Panc1 (cell line): ENCODE measurements at regions not wholly inside any gene's neighbourhood (a gene's known extent, or its start where the extent isn't known, plus 50 kb on each side); places are given as distances from the start of the nearest gene placed in this dataset.

ENCODE experiments used
- ATAC-seq: fragments of 200-7000 bp; cut with Tn5 transposase; 2 replicates; pipeline ENCODE4 v1.9.1; 2020; ENCODE audit warnings: mild to moderate bottlenecking, moderate library complexity
- BruUV-seq: library from RNA; stranded (reverse); fragments of 400-500 nt; replicated peaks from 2 replicates; lab custom pipeline; 2021; lab: Mats Ljungman, UMichigan
- CTCF ChIA-PET: fragments of 300-600 bp; sonication (Branson Sonifier 250); formaldehyde crosslinking; loops from one replicate; lab custom pipeline; 2022; ENCODE audit warnings: antibody characterized with exemption; lab: Charles Lee
- POLR2A ChIA-PET: fragments of 300-600 bp; sonication (Branson Sonifier 250); formaldehyde crosslinking; loops from one replicate; lab custom pipeline; 2022; ENCODE audit warnings: antibody characterized with exemption; lab: Charles Lee
- DNase-seq: peaks from one replicate; pipeline ENCODE4 v3.0.0-alpha.2; 2010; ENCODE audit warnings: low read depth, low spot score
- H3K27ac ChIP-seq: 2 replicates; pipeline ENCODE4 v1.5.1; 2011; ENCODE audit warnings: mild to moderate bottlenecking, low read length, inconsistent platforms
- H3K27me3 ChIP-seq: fragments of 200-500 bp; sonication (Bioruptor generic); 2 replicates; pipeline ENCODE4 v1.6.0; 2014; ENCODE audit warnings: low read length, inconsistent platforms; ENCODE audit not compliant: control insufficient read depth, insufficient read depth
- H3K36me3 ChIP-seq: fragments of 200-500 bp; sonication (Bioruptor generic); 2 replicates; pipeline ENCODE4 v1.5.1; 2014; ENCODE audit warnings: inconsistent platforms, mild to moderate bottlenecking, low read length, moderate library complexity; ENCODE audit not compliant: control insufficient read depth, insufficient read depth
- H3K4me1 ChIP-seq: 2 replicates; pipeline ENCODE4 v1.5.1; 2011; ENCODE audit warnings: inconsistent platforms, mild to moderate bottlenecking, low read length, moderate library complexity; ENCODE audit not compliant: control insufficient read depth, insufficient read depth
- H3K4me3 ChIP-seq, 2 experiments: 2 replicates each; pipeline ENCODE4 v1.5.1; 2011 to 2012; ENCODE audit warnings: low read depth in 2 of 2, low read length in 2 of 2, mild to moderate bottlenecking in 2 of 2, inconsistent platforms in 1 of 2, moderate library complexity in 1 of 2
- H3K9me3 ChIP-seq: fragments of 200-500 bp; sonication (Bioruptor generic); 2 replicates; pipeline ENCODE4 v1.5.1; 2014; ENCODE audit warnings: low read depth, mild to moderate bottlenecking, inconsistent platforms, low read length, moderate library complexity; ENCODE audit not compliant: control insufficient read depth, insufficient read depth
- CTCF ChIP-seq: fragments of 450-650 bp; IDR thresholded peaks from 2 replicates; pipeline ENCODE4 v1.5.1; 2017; ENCODE audit warnings: mild to moderate bottlenecking
- POLR2AphosphoS5 ChIP-seq: IDR thresholded peaks from 2 replicates; pipeline ENCODE4 v1.6.1; 2012; ENCODE audit warnings: mild to moderate bottlenecking, low read depth, low read length, moderate library complexity
- REST ChIP-seq, 2 experiments: IDR thresholded peaks; 2 replicates each; pipeline ENCODE4 v1.6.1; 2011 to 2012; ENCODE audit warnings: low read depth in 2 of 2, control low read depth in 1 of 2, low read length in 1 of 2, mild to moderate bottlenecking in 1 of 2, moderate library complexity in 1 of 2; ENCODE audit not compliant: insufficient read depth in 1 of 2
- SIN3A ChIP-seq: IDR thresholded peaks from 2 replicates; pipeline ENCODE4 v1.6.1; 2012; ENCODE audit warnings: low read depth, mild to moderate bottlenecking, low read length, moderate library complexity, borderline replicate concordance; ENCODE audit not compliant: insufficient read depth
- TCF7L2 ChIP-seq: IDR thresholded peaks from 2 replicates; pipeline ENCODE4 v1.6.1; 2011; ENCODE audit warnings: mild to moderate bottlenecking, low read depth, low read length, inconsistent platforms
- in situ Hi-C: cut with HindIII; loops from 2 replicates; pipeline ENCODE4 v1.10.0; 2016; ENCODE audit warnings: low sequenced_read_pairs, low pct_unique_long_range_greater_than_20kb
- intact Hi-C: fragments of 100-400 bp; cut with micrococcal nuclease; formaldehyde crosslinking; loops from one replicate; pipeline ENCODE4 v1.10.0; 2022; ENCODE audit not compliant: unreplicated experiment

- H3K27ac ChIP-seq = no peak overlapping the region
- ChIA-PET CTCF (no interaction called here), POLR2A (no interaction called here)
- no peak for TF ChIP-seq POLR2AphosphoS5
- no peak for TF ChIP-seq SIN3A
- no peak for TF ChIP-seq TCF7L2
- BruUV-seq = no TSS peak
- DNase-seq (no peak), ATAC-seq (no peak)
- no peaks in the 10 kb centered on the region; the same call in 1 of the 2 replicates for H3K27me3 ChIP-seq
- intact Hi-C loops (no loop called here), in situ Hi-C loops (no loop called here)
- no peaks in the 10 kb centered on the region for H3K36me3 ChIP-seq
- no peak overlapping the region for H3K4me3 ChIP-seq
- H3K9me3 ChIP-seq = no peaks in the 10 kb centered on the region
- no peaks in the 10 kb centered on the region for H3K4me1 ChIP-seq
Measured at GRCh38 chr9:99385814-99386279, 163.8 kb downstream of the SEC61B start.

- intact Hi-C loops = no loop called here
- ATAC-seq = no peak
- CTCF ChIA-PET = no interaction called here
- no TSS peak for BruUV-seq
- Histone ChIP-seq H3K27me3 (no peaks in the 10 kb centered on the region; the same call in 1 of the 2 replicates), H3K4me3 (no peak overlapping the region), H3K4me1 (no peaks in the 10 kb centered on the region), H3K9me3 (no peaks in the 10 kb centered on the region), H3K36me3 (no peaks in the 10 kb centered on the region), H3K27ac (no peak overlapping the region)
- no peak for TF ChIP-seq REST (IDR thresholded peaks at IDR 0.05; ENCODE audit: insufficient read depth in 1 of 2, low read depth in 2 of 2, low read length in 1 of 2)
- POLR2A ChIA-PET = no interaction called here
- in situ Hi-C loops = no loop called here
- no peak for DNase-seq
Measured at GRCh38 chr9:99387431-99387830, 165.3 kb downstream of the SEC61B start.

GRCh38 chr9:99389087-99390033, 167.3 kb downstream of the SEC61B start:
- Histone ChIP-seq H3K4me1 (no peaks in the 10 kb centered on the region), H3K27me3 (no peaks in the 10 kb centered on the region), H3K27ac (no peak overlapping the region), H3K4me3 (no peak overlapping the region), H3K9me3 (no peaks in the 10 kb centered on the region), H3K36me3 (no peaks in the 10 kb centered on the region)
- no TSS peak for BruUV-seq
- intact Hi-C loops (no loop called here), in situ Hi-C loops (no loop called here)
- CTCF ChIA-PET = no interaction called here
- no peak for TF ChIP-seq POLR2AphosphoS5
- no peak for TF ChIP-seq SIN3A
- no peak for TF ChIP-seq TCF7L2
- TF ChIP-seq REST (IDR thresholded peaks at IDR 0.05; ENCODE audit: insufficient read depth in 1 of 2, low read depth in 2 of 2, low read length in 1 of 2) = no peak
- no peak for TF ChIP-seq CTCF
- POLR2A ChIA-PET = no interaction called here
- DNase-seq (no peak), ATAC-seq (no peak)
